Chondrocyte (in vitro differentiated cells): ENCODE measurements at regions not wholly inside any gene's neighbourhood (a gene's known extent, or its start where the extent isn't known, plus 50 kb on each side); places are given as distances from the start of the nearest gene placed in this dataset.
"Not testable (repeated sequence)": the region's sequence is repeated elsewhere in the genome, so short reads cannot be mapped to it uniquely, and the experiment has no call there.

Source experiments
- DNase-seq: peaks from one replicate; pipeline ENCODE4 v3.0.0; 2021; ENCODE audit warnings: mixed read lengths, low spot score
- H3K27ac Mint-ChIP-seq: one replicate; pipeline ENCODE4 v1.8.0; 2021; ENCODE audit warnings: mild to moderate bottlenecking, moderate library complexity, mixed read lengths; ENCODE audit not compliant: unreplicated experiment
- H3K27me3 Mint-ChIP-seq: 2 replicates; pipeline ENCODE4 v1.8.0; 2021; ENCODE audit warnings: low read depth, mixed read lengths
- H3K36me3 Mint-ChIP-seq: 2 replicates; pipeline ENCODE4 v1.8.0; 2021; ENCODE audit warnings: low read depth, mixed read lengths
- H3K4me1 Mint-ChIP-seq: 2 replicates; pipeline ENCODE4 v1.8.0; 2021; ENCODE audit warnings: low read depth, mild to moderate bottlenecking, mixed read lengths
- H3K4me3 Mint-ChIP-seq: one replicate; pipeline ENCODE4 v1.8.0; 2021; ENCODE audit warnings: mild to moderate bottlenecking, moderate library complexity, mixed read lengths; ENCODE audit not compliant: unreplicated experiment
- H3K9me3 Mint-ChIP-seq: 2 replicates; pipeline ENCODE4 v1.8.0; 2021; ENCODE audit warnings: low read depth, mixed read lengths
- TF ChIP-seq, protein P1 (sequence below): fragments of 200-600 bp; sonication (generic); IDR thresholded peaks from 2 replicates; pipeline ENCODE4 v1.5.0; 2021; ENCODE audit warnings: antibody characterized with exemption, mild to moderate bottlenecking, moderate library complexity

DNA sequence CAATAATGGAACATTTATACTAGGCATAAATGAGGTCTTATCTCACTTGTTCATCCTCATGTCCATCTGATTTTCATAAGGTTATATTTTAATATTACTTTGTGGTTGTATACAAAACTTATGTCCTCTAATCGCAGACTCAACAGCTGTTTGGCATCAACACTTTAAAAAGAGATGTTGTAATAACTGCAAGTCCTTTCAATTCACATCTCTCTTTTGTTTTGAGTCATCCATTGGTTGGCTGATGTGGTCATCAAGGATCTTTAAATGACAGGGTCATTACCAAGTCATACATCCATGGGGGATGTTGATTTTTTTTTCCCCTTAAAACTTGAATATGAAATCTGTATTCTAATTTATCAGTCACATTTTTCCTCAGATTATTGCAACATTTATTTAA lies 299.4 kb upstream of the NRSN1 start:
- H3K9me3 Mint-ChIP-seq = peaks cover 13% of the 10 kb centered on the region
- H3K27me3 Mint-ChIP-seq = no peaks in the 10 kb centered on the region
- peaks cover 1% of the 10 kb centered on the region for H3K36me3 Mint-ChIP-seq
- no peak overlapping the region for H3K4me3 Mint-ChIP-seq
- TF ChIP-seq, protein P1, sequence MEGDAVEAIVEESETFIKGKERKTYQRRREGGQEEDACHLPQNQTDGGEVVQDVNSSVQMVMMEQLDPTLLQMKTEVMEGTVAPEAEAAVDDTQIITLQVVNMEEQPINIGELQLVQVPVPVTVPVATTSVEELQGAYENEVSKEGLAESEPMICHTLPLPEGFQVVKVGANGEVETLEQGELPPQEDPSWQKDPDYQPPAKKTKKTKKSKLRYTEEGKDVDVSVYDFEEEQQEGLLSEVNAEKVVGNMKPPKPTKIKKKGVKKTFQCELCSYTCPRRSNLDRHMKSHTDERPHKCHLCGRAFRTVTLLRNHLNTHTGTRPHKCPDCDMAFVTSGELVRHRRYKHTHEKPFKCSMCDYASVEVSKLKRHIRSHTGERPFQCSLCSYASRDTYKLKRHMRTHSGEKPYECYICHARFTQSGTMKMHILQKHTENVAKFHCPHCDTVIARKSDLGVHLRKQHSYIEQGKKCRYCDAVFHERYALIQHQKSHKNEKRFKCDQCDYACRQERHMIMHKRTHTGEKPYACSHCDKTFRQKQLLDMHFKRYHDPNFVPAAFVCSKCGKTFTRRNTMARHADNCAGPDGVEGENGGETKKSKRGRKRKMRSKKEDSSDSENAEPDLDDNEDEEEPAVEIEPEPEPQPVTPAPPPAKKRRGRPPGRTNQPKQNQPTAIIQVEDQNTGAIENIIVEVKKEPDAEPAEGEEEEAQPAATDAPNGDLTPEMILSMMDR = no peak
- no peak overlapping the region for H3K27ac Mint-ChIP-seq
- no peak for DNase-seq
- H3K4me1 Mint-ChIP-seq = peaks cover 7% of the 10 kb centered on the region

DNA sequence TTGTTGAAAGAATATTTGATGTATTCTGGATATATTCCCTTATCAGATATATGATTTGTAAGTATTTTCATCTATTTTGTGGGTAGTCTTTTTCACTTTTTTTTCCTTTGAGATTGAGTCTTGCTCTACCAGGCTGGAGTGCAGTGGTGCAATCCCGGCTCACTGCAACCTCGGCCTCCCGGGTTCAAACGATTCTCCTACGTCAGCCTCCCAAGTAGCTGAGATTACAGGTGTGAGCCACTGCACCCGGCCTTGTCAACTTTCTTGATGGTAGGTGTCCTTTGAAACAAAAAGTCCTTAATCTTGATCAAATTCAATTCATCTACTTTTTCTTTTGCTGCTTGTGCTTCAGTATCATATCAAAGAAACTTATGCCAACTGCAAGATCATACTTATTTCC lies 297.2 kb upstream of the NRSN1 start:
- TF ChIP-seq, protein P1 = no peak
- Mint-ChIP-seq H3K27me3 (no peaks in the 10 kb centered on the region), H3K9me3 (peaks cover 14% of the 10 kb centered on the region), H3K4me3 (no peak overlapping the region), H3K36me3 (peaks cover 1% of the 10 kb centered on the region), H3K27ac (no peak overlapping the region), H3K4me1 (no peaks in the 10 kb centered on the region)
- no peak for DNase-seq

DNA sequence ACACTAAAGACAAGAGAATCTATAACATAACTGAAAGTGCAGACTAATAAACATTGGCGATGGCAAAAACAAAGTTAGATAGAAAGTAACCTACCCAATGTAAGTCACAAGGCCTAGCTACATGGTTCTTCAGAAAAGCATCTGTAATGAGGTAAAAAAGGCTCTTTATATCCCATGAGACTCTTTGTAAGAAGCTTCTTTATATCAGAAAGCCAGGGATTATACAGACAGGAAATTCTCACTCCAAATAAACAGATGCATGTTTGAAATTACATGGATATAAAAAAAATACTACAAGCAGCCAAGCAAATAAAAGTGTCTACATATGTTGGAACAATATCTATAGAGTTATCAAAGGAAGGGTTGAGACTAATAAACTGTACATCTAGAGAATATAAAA lies 284.9 kb upstream of the NRSN1 start:
- H3K4me1 Mint-ChIP-seq = peaks cover 23% of the 10 kb centered on the region
- no peak for DNase-seq
- H3K36me3 Mint-ChIP-seq = no peaks in the 10 kb centered on the region
- H3K9me3 Mint-ChIP-seq = peaks cover under 1% of the 10 kb centered on the region
- no peak overlapping the region for H3K4me3 Mint-ChIP-seq
- no peaks in the 10 kb centered on the region for H3K27me3 Mint-ChIP-seq
- H3K27ac Mint-ChIP-seq = no peak overlapping the region
- TF ChIP-seq, protein P1 = no peak

DNA sequence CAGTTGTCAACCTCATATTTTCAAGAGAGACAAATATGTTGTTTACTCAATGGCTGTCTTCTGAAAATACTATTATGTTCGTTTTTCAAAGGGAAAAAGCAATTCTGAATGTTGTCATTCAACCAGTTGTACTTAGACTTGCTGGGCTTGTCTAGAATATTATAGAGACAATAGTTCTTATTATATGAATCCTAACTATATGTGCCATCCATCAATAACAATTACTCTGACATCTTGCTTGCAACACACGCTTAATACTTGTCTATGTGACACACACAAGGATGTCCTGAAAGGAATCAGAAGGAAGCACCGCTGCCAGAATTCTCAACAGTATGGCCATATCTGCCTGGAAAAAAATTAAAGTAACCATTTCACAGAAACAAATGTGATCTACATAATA lies 283.3 kb upstream of the NRSN1 start:
- H3K4me1 Mint-ChIP-seq = peaks cover 23% of the 10 kb centered on the region
- no peak overlapping the region for H3K27ac Mint-ChIP-seq
- TF ChIP-seq, protein P1 = no peak

DNA sequence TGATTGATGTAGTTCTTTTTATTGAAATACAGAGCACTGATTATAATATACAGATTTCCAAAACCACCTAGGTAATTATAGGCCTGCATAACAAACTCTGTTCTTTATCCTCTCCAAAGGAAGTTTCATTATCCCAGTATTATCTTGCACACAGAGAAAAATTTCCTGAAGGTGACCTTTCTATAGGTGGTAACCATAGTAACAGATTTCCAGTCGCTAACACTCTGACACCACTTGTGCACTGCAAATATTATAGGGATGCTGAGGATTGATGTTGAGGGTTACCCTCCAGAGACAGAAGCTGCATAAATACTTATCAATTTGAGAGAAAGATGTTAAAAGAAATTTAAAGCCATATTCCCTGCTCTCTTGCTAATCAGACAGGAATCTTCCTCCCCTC lies 274.5 kb upstream of the NRSN1 start:
- Mint-ChIP-seq H3K36me3 (no peaks in the 10 kb centered on the region), H3K27me3 (no peaks in the 10 kb centered on the region), H3K4me1 (no peaks in the 10 kb centered on the region), H3K27ac (no peak overlapping the region), H3K4me3 (no peak overlapping the region), H3K9me3 (peaks cover 5% of the 10 kb centered on the region)
- TF ChIP-seq, protein P1 = no peak
- no peak for DNase-seq

More for the DNA sequence above, 283.3 kb upstream of the NRSN1 start:
- no peak overlapping the region for H3K4me3 Mint-ChIP-seq
- no peaks in the 10 kb centered on the region for H3K36me3 Mint-ChIP-seq
- no peaks in the 10 kb centered on the region for H3K27me3 Mint-ChIP-seq
- peaks cover 5% of the 10 kb centered on the region for H3K9me3 Mint-ChIP-seq
- DNase-seq = no peak

DNA sequence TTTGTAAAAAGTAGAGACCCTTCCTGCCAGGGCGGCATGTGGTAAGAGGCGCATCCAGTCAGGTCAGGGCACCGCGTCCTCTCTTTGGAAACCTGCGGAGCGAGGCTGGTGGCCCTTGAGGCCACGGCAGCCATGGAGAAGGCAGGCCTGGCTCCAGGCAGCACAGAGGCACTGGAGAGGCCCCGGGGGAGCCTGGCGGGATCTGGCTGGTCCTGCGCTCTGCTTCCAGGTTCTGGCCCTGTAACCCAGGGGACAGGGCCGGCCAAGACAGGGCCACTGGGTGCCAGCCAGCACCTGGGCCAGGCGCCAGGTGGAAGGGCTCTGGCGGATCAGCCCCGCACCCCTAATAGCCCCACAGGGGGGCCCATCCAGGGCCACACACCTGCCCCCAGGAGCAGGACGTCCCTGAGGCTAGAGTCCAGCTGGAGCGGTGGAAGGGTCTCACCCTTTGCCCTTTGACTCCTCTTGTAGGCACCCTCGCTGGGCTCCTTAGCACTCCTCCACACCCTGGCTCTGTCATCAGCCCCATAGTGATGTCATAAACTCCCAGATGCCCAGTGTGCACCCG lies 272.4 kb upstream of the NRSN1 start:
- not testable (repeated sequence) for H3K4me1 Mint-ChIP-seq, H3K9me3 Mint-ChIP-seq, H3K4me3 Mint-ChIP-seq

DNA sequence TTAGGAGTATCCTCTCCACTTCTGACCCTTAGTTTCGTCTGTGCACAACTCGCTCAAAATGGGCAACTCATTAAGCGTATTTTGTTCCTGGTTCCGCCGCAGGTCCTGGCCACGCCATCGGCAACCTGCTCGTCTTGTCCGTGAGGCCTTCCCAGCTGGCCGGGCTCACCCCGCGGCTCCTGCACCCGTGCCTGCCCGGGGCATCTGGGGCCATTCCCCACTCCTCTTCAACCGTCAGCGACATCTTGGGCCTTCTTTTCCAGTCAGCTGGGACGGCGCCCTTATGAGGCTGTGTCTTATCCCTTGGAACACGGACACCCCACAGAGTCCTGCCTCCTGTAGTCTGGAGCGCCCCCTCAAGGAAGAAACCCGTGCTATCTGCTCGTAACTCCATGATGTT lies 271.9 kb upstream of the NRSN1 start:
- H3K27ac Mint-ChIP-seq, H3K4me3 Mint-ChIP-seq, H3K36me3 Mint-ChIP-seq, H3K27me3 Mint-ChIP-seq, H3K9me3 Mint-ChIP-seq, H3K4me1 Mint-ChIP-seq: not testable (repeated sequence)
- DNase-seq = peak; percentile 81

More for the DNA sequence above, 272.4 kb upstream of the NRSN1 start:
- not testable (repeated sequence) for H3K36me3 Mint-ChIP-seq, H3K27ac Mint-ChIP-seq, H3K27me3 Mint-ChIP-seq
- peak; percentile 68 for DNase-seq
